HG02973 (cell line): ENCODE measurements at regions not wholly inside any gene's neighbourhood (a gene's known extent, or its start where the extent isn't known, plus 50 kb on each side); places are given as distances from the start of the nearest gene placed in this dataset.

ENCODE experiments used
- ATAC-seq: cut with Tn5 transposase; IDR thresholded peaks from one replicate; pipeline ENCODE4 v1.9.1; 2021; ENCODE audit warnings: moderate library complexity; ENCODE audit not compliant: unreplicated experiment

DNA sequence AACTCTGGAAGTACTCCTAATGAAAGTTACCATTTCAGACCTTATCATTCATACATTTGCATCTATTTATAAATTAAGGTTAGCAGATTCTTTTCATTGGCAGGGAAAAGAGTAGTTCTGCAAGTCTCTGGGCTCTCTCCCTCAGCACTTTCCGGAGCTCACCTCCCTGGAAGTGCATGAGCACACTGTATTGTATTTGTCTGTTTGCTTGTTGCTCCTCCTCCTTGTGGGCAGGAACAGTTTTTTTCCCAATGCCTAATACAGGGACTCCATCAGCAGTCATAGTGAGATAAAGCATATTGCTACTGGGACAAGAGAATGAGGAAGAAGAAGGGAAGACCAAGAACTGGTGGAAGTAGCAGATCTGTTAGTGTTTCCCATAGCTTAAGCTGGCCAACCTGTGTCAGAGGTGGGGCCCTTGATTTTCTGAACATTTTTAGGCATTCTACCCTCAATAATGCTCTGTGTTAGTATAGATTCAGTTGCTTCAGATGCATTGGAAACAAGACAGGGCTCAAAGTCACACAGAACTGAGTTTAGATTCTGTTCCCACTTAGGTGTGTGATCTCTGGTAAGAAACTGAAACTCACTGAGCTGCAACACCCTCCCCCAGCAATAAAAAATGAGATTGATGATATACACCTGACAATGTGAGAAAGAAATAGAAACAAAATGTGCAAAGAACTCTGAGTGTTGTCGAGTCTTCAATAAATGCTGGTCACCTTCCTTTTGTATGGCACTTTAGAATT lies 407.8 kb downstream of the TUSC7 start:
- ATAC-seq = no peak

DNA sequence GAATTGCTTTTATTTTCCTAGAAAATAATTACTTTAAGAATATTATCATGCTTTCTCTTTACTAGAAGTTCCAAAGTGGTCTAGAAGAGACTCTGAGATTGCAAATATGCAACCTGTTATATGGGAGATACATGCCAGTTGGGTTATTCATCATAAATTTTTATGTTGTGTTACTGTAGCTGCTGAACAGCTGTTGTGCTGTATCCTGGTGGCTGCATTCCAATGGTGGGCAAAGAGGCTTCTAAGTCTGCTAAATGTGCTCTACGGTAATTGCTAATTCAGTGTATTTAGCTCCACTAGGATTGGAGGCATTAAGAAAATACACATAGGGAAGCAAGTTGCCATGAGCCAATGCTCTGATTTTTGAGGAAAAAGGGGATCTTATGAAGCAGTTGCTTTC lies 409.0 kb downstream of the TUSC7 start:
- no peak for ATAC-seq

DNA sequence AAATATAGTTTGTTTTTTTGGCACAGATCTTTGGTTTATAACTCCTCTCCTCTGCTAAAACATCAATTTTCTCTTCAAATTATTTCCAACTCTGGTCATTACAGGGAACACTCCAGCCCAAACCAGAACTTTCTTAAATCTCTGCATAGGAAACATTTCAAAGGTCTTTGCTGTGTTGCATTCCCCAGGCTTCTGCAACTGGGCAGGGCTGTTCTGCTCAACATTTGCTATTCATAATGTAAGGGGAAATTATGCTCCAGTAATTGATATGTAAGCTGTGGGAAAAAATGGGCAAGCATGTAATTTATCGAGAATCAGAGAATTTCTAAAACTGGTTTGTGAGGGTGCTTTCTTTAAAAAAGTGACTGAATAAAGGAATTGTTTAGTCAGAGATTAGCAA lies 410.4 kb downstream of the TUSC7 start:
- no peak for ATAC-seq

DNA sequence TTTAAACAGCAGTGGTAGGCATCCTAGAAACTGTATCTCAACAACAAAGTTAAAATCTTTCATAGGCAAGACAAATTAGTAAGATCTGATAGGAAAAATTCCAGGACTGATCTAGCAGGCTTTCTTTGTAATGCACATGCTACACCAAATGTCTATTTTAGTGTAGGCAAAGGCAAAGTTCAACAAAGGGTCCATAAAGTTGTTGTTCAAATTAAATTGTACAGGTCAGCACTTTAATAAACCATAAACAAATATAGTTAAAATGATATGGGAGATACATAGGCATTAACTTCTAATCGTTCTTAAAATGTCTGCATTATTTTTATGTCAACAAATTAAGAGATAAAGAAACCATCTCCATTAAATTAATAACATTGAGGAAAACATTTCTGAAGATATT lies 413.0 kb downstream of the TUSC7 start:
- no peak for ATAC-seq

DNA sequence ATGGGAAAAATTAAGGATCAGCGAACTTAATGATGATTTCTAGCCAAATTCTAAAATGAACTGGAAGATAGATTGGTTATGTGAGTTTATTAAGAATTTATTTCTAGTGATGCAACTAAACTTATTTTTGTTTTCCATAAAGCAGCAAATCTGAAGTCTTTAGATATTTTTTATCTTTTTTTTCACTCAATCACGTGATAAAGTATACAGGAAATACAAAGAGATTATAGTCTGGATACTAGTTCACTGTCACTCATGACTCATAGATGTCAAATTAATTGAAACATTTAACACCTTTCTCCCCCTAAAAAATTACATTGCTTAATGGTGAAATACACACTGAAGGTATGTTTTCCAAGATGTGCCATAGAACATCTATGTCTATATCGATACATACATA lies 416.9 kb downstream of the TUSC7 start:
- ATAC-seq = no peak

DNA sequence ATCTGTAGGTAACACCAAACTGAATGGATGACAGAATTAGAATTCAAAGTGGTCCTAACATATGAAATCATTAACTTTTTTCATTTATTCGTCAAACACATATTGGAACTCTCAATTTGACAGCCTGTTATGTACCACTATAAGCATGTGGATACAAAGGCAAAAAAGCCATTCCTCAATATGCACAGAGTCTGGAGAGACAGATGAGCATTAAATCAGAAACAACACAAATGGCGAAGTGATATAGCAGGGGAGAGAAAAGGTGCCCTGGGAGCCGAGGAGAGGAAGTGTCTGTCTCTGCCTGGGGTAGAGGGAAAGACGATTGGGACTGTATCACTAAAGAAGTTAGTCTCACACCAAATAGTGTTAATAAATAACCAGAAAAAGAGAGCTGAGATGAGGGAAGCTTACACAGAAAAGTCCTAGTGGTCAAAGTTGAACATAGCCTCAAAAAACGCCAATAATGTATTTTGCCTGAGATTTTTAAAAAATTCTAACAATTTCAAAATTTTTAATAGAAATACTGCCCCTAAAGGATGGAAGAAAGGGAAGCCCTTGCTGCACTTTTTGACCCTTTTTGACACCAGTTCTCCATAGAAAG lies 417.5 kb downstream of the TUSC7 start:
- no peak for ATAC-seq

DNA sequence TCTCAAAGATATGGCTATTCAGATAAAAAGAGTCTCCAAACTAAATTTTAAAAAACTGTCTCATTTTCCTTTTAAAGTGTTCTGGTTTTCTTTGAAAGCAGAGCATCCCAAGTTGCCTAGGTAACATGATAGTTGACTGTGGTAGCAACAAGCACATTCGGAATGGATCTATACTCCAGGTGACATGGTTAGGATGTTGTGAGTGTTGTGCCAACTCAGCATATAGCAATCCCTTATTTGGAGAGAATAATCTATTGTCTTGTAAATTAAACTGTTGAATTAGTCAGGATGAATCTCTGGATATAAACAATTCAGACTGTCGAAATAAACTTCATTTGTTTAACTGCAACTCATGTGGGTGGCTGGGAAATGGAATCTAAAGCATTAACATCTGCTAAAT lies 418.6 kb downstream of the TUSC7 start:
- no peak for ATAC-seq

DNA sequence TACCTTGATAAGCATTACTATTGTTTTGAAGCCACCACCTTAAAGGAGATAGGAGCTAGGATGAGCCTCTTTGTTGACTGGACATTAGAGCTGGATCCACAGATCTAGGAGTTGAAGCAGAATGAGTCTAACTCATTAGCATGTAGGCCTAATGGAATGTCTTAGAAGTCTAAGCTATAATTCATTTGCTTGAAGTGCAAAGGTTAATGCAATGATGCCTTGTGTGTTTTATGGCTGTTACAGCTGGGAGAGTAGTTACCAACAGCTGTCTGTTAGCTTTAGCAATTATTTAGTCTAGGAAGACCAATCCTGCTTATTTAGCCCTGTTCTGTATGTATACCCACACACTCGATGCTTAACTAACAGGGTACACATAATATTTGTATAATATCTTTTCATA lies 419.3 kb downstream of the TUSC7 start:
- ATAC-seq = no peak

DNA sequence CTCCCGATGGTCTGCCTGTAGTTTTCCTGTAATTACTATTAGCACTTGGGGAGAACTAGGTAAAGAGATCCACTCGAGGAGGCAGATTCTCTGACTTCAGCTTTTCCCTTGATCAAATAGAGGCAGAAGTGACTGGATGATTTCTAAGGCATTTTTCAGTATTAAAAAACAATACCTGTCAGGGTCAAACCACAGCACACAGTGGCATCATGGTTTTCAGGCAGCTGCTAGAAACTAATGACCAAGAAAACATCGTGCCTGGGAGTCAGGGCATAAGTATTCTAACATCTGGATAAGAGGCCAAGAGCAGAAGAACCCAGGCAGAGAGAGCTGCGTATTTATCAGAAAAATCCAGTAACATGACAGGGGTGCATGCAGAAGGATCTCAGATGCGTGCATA lies 419.9 kb downstream of the TUSC7 start:
- no peak for ATAC-seq

DNA sequence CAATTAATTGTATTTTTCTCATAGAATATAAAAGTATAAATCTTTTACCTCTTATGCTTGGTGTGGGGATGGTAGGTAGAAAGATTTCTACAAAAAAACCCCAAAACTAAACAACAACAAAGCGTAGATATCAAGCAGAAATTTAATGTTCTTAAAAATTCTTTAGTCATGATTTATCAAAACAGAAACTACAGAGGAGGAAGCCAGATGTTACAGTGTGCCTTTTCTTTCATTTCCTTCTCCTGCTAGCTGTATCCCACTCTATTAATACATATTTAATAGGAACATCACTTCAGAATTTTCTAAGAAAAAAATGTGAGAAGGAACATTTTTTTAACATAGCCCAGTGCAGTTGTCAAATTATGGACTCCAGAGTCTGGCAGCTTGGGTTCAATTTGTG lies 420.6 kb downstream of the TUSC7 start:
- no peak for ATAC-seq

DNA sequence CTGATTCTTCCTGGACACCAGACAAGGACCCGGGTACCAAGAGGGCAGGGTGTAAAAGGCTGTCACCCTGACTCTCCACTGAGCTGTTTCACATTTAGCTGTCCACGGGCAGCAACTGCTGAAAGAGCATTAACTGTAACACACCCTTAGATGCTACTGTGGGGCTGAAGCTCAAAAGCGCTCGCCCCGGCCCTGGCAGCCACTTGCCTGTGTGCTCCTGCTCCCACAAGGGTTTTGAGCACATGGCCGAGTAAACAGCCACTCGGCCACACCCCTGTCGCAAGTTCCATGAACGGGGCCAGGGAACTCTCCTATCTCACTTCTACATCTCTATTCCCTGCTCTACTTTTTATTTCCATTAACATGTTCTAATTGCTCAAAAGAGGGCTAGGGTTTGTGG lies 421.7 kb downstream of the TUSC7 start:
- no peak for ATAC-seq

DNA sequence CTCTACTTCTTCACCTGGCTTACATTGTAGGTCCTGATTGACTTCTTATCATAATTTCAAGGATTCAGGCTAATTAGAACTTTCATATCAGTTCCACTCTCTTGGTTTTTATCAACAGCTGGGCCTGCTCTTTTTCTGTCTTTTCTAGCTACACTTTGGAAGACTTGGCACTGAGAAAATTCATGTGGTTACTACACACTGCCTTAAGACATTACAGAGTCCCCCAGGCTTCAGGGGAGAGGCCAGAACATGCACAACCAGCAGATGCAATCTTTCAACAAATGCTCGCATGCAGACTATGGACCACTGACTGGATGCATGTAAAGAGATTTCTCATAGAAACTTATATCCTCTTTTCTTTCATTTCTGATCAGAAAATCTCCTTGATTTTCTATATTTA lies 423.5 kb downstream of the TUSC7 start:
- ATAC-seq = no peak

DNA sequence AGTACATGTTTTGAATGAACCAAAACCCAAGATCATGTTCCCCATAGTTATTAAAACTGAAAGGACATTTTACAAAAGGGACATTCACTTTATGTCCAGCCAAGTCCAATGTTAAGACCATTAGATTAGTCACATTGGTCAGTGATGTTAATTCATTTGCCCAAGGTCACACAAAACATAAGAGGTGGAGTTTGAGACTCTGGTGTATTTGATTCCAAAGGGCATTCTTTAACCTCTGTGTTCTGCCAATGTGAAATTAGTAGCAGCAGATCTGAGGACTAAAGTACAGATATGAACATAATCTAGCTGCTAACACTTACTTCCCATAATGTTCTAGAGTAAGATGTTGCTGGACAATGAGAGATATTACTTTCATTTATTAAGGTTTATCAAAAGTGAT lies 425.6 kb downstream of the TUSC7 start:
- ATAC-seq = no peak

DNA sequence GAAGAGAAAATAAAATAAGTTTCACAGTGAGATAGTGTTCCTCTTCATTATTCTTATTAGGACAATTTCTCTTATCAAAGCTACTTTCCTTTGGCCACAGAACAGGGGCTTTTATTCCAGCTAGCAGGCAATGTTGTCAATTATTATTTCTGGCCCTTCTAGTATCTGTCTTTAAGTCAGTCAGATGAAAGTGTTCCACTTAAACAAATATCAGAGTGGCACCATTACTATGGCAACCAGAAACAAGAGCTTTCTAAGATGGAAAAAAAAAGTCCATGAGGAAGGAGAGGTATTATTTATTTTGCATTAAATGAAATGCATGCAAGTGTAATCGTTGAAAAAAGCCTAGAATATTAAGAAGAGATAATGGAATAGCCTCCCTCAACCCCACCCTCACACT lies 426.4 kb downstream of the TUSC7 start:
- ATAC-seq = no peak

DNA sequence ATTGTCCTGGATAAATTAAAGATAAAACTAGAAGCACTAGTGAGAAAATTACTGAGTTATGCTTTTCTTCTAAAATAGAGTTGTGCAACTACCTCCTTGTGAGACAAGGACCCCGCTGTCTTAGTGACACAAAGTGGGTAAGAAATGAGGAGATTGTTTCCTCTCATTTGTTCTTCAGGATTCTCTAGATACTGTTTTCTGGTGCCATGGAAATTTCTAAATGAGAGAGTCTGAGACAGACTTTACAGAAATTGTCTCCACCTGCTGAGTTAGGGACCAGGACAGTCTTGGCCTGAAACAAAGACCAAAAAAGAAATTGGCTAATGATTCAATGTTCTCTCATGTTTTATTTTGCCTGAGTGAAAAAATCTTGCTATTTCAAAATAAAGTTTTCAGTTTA lies 427.5 kb downstream of the TUSC7 start:
- ATAC-seq = no peak

DNA sequence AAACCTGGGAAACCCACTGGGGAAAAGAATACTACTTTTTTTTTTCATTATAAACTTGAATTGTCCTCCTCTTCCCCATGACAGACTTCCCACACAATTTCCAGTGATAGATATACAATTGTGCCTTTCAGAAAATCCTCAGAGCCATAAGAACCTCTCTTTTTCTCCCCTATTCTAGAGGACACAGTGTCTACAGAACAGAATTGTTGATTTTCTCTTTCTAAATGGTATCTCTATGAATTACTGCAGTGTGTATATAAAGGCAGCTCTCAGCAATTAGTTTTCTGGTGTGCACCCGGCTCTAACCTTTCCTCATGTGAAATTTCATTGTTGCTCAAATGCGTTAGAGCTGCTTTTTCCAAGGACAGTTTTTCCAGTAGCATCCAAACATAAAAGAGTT lies 430.1 kb downstream of the TUSC7 start:
- no peak for ATAC-seq

DNA sequence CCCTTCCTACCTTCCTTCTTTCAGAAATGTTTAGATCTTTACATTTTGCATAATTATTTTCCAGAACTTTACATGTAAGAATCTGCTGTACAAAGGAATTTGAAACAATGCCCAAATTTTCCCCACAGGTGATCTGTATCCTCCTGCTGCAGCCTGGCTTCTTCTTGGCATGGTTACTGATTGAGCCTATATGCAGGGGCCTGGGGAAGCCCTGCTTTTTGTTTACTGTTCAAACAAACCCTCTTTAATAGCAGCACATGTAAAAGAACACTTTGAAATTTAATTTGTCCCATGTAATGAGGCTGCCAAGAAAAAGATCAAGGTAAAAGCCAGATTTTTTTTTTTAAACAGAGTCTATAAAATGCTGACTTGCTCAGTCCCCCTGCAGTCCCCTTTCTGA lies 432.2 kb downstream of the TUSC7 start:
- ATAC-seq = no peak

DNA sequence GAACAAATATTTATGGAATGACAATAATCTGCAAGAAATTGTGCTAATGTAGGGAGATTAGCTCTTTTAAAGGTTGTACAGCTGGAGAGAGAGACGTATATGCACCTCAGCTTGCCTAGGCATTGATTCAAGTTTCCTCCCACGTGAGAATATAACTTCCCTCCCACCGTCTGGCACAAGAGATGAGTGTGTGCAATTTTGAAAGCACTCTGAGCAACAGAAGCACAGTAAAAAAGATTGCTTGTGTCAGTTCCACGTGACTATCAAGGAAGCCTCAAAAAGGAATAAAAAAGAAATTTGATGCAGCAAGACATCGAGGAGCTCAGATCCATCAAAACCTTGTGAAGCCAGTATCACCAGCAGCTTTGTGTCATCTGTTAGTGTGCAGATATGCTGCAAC lies 435.3 kb downstream of the TUSC7 start:
- no peak for ATAC-seq

DNA sequence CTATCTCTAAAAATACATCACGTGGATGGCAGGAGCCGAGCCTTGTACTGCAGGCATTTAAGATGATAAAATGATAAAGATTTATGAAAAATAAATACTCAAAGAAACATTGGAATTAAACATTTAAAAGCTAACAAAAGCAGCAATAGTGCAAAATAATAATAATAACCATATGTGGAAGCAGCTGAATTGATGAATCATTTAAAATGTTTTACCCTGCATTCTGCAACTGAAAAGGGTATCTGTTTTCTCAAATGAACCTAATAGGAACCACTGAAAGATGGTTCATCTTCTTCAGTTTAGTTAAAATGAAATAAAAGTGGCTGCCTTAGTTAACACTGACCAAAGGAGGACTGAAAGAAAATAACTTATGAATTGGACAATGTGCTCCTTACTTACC lies 436.1 kb downstream of the TUSC7 start:
- ATAC-seq = no peak

DNA sequence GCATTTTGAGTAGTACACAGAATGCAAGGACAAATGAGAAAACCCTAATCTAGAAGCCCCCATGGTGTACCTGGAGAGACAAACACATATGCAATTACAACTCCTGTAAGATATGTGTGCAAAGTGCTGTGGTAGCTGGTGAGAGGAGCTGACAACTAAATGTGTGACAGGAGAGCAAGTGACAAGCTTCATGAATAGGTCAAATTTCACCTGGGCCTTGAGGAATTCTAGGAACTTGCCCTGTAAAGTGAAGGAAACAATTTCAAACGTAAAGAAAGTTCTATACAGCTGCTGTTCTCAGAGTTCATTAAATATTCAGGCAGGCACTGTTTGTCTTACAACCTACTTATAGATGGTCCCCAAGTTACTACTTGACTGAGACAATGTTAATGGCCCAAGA lies 437.0 kb downstream of the TUSC7 start:
- no peak for ATAC-seq

DNA sequence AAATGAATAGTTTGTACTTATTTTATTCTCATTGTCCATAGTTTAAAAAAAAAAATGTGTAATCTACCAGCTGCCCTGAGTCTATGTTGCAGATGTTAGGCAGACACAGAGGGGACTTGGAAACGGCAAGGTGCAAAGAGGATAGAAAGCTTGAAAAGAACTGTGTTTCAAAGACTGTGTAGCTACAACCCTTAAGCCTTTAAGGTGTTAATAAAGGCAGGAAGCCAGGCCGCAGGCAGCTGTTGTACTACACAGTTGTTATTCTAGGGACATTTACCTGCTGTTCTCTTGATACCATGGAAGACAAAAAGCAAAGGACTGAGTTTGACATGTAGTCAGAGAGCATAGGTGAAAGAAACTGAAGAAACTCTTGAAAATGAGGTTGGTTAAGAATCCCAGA lies 440.0 kb downstream of the TUSC7 start:
- no peak for ATAC-seq

DNA sequence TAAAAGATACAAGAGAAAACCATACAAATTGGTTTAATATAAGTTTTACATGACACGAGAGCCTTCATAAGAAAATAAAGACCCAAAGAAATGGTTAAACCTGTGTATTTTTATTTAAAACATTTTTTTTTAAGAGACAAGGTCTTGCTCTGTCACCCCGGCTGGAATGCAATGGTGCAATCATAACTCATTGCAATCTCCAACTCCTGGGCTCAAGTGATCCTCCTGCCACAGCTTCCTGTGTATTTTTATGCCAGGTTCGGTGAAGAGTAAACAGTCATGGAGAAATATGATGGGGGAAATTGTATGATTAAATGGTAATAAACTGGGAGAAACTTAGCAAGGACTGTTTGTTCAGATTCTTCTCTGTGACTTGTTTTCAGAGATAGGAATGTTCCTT lies 441.0 kb downstream of the TUSC7 start:
- ATAC-seq = no peak

DNA sequence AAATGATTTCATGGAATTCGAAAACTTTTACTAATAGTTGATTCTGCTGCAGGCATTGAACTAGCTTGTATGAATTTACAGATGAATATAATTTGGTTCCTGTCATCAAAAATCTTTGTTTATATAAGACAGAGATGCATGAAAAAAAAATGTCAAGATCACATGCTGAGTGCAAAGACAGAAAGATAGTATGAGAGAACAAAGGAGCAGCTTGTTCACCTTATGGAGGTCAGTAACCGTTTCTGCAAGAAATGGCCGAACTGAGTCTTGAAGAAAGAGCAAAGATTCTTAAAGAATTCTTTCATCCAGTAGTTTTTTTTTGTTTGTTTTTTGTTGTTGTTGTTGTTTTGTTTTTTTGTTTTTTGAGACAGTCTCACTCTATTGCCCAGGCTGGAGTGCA lies 450.6 kb downstream of the TUSC7 start:
- no peak for ATAC-seq
